ENCODE measurements at regions not wholly inside any gene's neighbourhood (a gene's known extent, or its start where the extent isn't known, plus 50 kb on each side); places are given as distances from the start of the nearest gene placed in this dataset.

- no peak overlapping the region for H3K4me2 ChIP-seq
- no peaks in the 10 kb centered on the region for H3K4me1 ChIP-seq (ENCODE audit: insufficient read depth)
- no peaks in the 10 kb centered on the region for H3K36me3 ChIP-seq (replicated peaks; ENCODE audit: insufficient read depth, low read depth)
- no peaks in the 10 kb centered on the region for H3K9me2 ChIP-seq (replicated peaks; ENCODE audit: insufficient read depth)
- H3K79me2 ChIP-seq = no peaks in the 10 kb centered on the region
- H3K9me3 ChIP-seq (ENCODE audit: low read depth) = peaks cover 5% of the 10 kb centered on the region
- H3K27me3 ChIP-seq = no peaks in the 10 kb centered on the region
- WGBS (ENCODE audit: low lambda C conversion rate, missing lambda C conversion rate) = 93% methylated on average over 8 of the region's 8 CpGs
- no peak overlapping the region for H3K4me3 ChIP-seq
- no peak overlapping the region for H3K27ac ChIP-seq
- TF ChIP-seq CTCF (IDR thresholded peaks at IDR 0.05; ENCODE audit: poor library complexity) = no peak
- no peak for TF ChIP-seq EZH2 (IDR thresholded peaks at IDR 0.05; ENCODE audit: borderline replicate concordance)
- TF ChIP-seq EZH2phosphoT487 (IDR thresholded peaks at IDR 0.05; ENCODE audit: low read depth, severe bottlenecking, unreplicated experiment) = no peak
- no peak for DNase-seq (ENCODE audit: low spot score)
- no peak overlapping the region for H2AFZ ChIP-seq
- no peaks in the 10 kb centered on the region for H4K20me1 ChIP-seq (ENCODE audit: insufficient read depth, poor library complexity, severe bottlenecking)
These were observed 467.5 kb downstream of the VRK1 start for GRCh38 chr14:97264516-97265230.

GRCh38 chr14:97266653-97267052 is 469.5 kb downstream of the VRK1 start:
- Histone ChIP-seq H3K9me3 (ENCODE audit: low read depth) (peaks cover 5% of the 10 kb centered on the region), H4K20me1 (ENCODE audit: insufficient read depth, poor library complexity, severe bottlenecking) (no peaks in the 10 kb centered on the region), H2AFZ (no peak overlapping the region), H3K4me2 (no peak overlapping the region), H3K9me2 (replicated peaks; ENCODE audit: insufficient read depth) (no peaks in the 10 kb centered on the region), H3K4me3 (no peak overlapping the region), H3K79me2 (no peaks in the 10 kb centered on the region), H3K27me3 (no peaks in the 10 kb centered on the region), H3K4me1 (ENCODE audit: insufficient read depth) (no peaks in the 10 kb centered on the region), H3K27ac (no peak overlapping the region), H3K36me3 (replicated peaks; ENCODE audit: insufficient read depth, low read depth) (no peaks in the 10 kb centered on the region)
- WGBS (ENCODE audit: low lambda C conversion rate, missing lambda C conversion rate) = 25% methylated on average over 2 of the region's 2 CpGs
- DNase-seq (ENCODE audit: low spot score) = peak; percentile 52
- TF ChIP-seq EZH2phosphoT487 (IDR thresholded peaks at IDR 0.05; ENCODE audit: low read depth, severe bottlenecking, unreplicated experiment) (no peak), CTCF (IDR thresholded peaks at IDR 0.05; ENCODE audit: poor library complexity) (no peak), EZH2 (IDR thresholded peaks at IDR 0.05; ENCODE audit: borderline replicate concordance) (no peak)

- H3K79me2 ChIP-seq = no peaks in the 10 kb centered on the region
- no peaks in the 10 kb centered on the region for H3K36me3 ChIP-seq (replicated peaks; ENCODE audit: insufficient read depth, low read depth)
- no peak overlapping the region for H3K4me3 ChIP-seq
- H3K4me2 ChIP-seq = no peak overlapping the region
- no peaks in the 10 kb centered on the region for H4K20me1 ChIP-seq (ENCODE audit: insufficient read depth, poor library complexity, severe bottlenecking)
- no peak for TF ChIP-seq EZH2 (IDR thresholded peaks at IDR 0.05; ENCODE audit: borderline replicate concordance)
- no peak for TF ChIP-seq EZH2phosphoT487 (IDR thresholded peaks at IDR 0.05; ENCODE audit: low read depth, severe bottlenecking, unreplicated experiment)
- no peak for TF ChIP-seq CTCF (IDR thresholded peaks at IDR 0.05; ENCODE audit: poor library complexity)
- H3K9me2 ChIP-seq (replicated peaks; ENCODE audit: insufficient read depth) = no peaks in the 10 kb centered on the region
- no peak for DNase-seq (ENCODE audit: low spot score)
- peak overlapping the region; percentile 30 for H3K27ac ChIP-seq
- no peaks in the 10 kb centered on the region for H3K4me1 ChIP-seq (ENCODE audit: insufficient read depth)
- H2AFZ ChIP-seq = no peak overlapping the region
- H3K27me3 ChIP-seq = no peaks in the 10 kb centered on the region
- H3K9me3 ChIP-seq (ENCODE audit: low read depth) = no peaks in the 10 kb centered on the region
These were observed 470.3 kb downstream of the VRK1 start for GRCh38 chr14:97267509-97267908.
